ENCODE measurements at regions not wholly inside any gene's neighbourhood (a gene's known extent, or its start where the extent isn't known, plus 50 kb on each side); places are given as distances from the start of the nearest gene placed in this dataset.

DNA sequence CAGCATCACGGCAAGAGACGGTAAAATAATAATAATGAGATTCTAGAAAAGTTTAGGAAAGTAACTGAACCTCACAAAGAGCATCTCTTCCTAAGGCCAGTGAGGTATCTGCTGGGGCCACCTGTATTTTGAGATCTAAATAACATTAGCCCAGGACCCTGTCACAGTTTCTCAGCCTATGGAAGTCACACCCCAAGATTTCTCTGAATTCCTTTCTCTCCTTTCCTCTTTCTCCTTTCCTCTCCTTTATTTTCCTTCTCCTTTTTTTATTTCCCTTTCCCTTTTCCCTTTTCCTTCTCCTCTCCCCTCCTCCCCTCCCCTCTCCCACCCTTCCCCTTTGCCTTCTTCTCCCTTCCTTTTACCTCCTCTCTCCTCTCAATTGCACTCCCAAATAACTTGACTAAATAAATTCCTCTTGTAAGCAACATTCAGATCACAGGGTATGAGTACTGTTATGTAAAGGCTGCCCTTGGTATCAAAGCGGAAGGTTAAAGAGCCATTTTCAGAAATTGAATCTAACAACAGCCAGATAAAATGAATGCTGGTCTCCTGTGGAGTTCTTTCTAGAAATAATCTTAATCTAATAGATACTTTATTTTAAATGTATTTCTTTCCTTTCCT, 506.2 kb downstream of the EPM2A start:
- no peak for TF ChIP-seq EGR1 (IDR thresholded peaks at IDR 0.05)
- no peak for TF ChIP-seq TAF1 (IDR thresholded peaks at IDR 0.05; ENCODE audit: low read depth)
- TF ChIP-seq, protein P1, sequence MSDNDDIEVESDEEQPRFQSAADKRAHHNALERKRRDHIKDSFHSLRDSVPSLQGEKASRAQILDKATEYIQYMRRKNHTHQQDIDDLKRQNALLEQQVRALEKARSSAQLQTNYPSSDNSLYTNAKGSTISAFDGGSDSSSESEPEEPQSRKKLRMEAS (IDR thresholded peaks at IDR 0.05), result no peak
- no peak for TF ChIP-seq YY1 (IDR thresholded peaks at IDR 0.05; ENCODE audit: low read depth)
